ENCODE measurements at regions not wholly inside any gene's neighbourhood (a gene's known extent, or its start where the extent isn't known, plus 50 kb on each side); places are given as distances from the start of the nearest gene placed in this dataset.

- no peak for TF ChIP-seq CTCF (IDR thresholded peaks at IDR 0.05)
- TF ChIP-seq POLR2A (IDR thresholded peaks at IDR 0.05): no peak
These were observed 479.6 kb downstream of the IPMK start for GRCh38 chr10:57788117-57788516.

Measured in esophagus squamous epithelium (tissue), 4 donors.